ENCODE measurements at regions not wholly inside any gene's neighbourhood (a gene's known extent, or its start where the extent isn't known, plus 50 kb on each side); places are given as distances from the start of the nearest gene placed in this dataset.

DNA sequence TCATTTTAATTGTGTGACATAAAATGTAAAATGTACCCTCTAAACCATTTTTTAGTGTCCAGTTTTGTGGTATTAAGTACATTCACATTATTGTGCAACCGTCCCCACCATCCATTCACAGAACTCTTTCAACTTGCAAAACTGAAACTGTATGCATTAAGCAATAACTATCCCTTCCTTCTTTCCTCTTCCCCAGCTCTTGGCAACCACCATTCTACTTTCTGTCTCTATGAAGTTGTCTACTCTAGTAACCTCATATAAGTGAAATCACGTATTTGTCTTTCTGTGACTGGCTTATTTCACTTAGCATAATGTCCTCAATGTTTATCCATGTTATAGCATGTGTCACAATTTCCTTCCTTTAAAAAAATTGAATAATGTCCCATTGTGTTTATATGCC lies 142.4 kb downstream of the C9orf152 start:
- intact Hi-C loops (cut with micrococcal nuclease) = no loop called here
- ChIA-PET CTCF (no interaction called here), POLR2A (no interaction called here)
- TF ChIP-seq, protein P1, sequence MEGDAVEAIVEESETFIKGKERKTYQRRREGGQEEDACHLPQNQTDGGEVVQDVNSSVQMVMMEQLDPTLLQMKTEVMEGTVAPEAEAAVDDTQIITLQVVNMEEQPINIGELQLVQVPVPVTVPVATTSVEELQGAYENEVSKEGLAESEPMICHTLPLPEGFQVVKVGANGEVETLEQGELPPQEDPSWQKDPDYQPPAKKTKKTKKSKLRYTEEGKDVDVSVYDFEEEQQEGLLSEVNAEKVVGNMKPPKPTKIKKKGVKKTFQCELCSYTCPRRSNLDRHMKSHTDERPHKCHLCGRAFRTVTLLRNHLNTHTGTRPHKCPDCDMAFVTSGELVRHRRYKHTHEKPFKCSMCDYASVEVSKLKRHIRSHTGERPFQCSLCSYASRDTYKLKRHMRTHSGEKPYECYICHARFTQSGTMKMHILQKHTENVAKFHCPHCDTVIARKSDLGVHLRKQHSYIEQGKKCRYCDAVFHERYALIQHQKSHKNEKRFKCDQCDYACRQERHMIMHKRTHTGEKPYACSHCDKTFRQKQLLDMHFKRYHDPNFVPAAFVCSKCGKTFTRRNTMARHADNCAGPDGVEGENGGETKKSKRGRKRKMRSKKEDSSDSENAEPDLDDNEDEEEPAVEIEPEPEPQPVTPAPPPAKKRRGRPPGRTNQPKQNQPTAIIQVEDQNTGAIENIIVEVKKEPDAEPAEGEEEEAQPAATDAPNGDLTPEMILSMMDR (IDR thresholded peaks at IDR 0.05) = no peak
- no peaks in the 10 kb centered on the region for H3K36me3 Mint-ChIP-seq (ENCODE audit: low read depth)
- H3K27ac Mint-ChIP-seq = no peak overlapping the region
- H3K27me3 Mint-ChIP-seq = peaks cover 4% of the 10 kb centered on the region
- no peaks in the 10 kb centered on the region for H3K9me3 Mint-ChIP-seq
- no peaks in the 10 kb centered on the region for H3K4me1 Mint-ChIP-seq (ENCODE audit: low read depth)
- H3K4me3 Mint-ChIP-seq = no peak overlapping the region
- ATAC-seq (no peak), DNase-seq (no peak)

DNA sequence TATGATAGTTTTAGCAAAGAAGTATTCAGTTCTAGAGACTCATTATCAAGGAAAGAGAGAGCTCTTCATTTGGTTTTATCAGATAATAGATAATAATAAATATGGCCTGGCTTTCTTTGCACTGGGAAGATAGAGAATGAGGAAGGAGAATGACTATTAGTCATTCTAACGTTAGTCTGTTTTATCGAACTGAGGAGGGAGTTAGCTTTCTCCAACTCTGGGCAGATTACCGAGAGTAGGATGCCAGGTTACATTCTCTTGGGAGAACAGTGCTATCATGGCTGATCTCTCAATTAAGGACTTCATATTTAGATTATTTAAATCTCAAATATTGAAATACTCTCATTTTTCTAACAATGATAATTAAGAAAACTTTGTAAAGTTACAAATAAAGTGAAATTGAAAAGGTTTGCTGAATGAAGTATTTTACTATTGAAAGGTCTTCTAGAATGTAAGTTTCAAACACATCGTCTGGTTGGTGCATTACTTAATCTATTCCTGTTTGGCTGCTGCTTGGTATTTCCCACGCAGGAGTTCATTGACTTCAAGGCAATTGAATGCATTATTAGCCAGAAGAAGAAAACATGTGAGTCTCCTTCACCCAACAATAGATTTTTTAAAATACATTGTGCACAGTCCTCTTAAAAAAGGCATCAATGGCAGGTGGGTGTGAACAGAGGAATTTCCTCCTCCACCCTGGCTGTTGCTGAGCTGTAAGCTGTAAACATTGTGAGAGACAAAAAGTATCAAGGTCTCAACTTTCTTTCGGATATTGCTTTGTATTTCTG lies 140.8 kb downstream of the C9orf152 start:
- no peaks in the 10 kb centered on the region for H3K9me3 Mint-ChIP-seq
- no peaks in the 10 kb centered on the region for H3K36me3 Mint-ChIP-seq (ENCODE audit: low read depth)
- no peak overlapping the region for H3K4me3 Mint-ChIP-seq
- ATAC-seq = no peak
- no peak overlapping the region for H3K27ac Mint-ChIP-seq
- ChIA-PET POLR2A (no interaction called here), CTCF (no interaction called here)
- TF ChIP-seq, protein P1 (IDR thresholded peaks at IDR 0.05) = no peak
- intact Hi-C loops (cut with micrococcal nuclease) = no loop called here
- no peaks in the 10 kb centered on the region for H3K4me1 Mint-ChIP-seq (ENCODE audit: low read depth)
- peaks cover 5% of the 10 kb centered on the region for H3K27me3 Mint-ChIP-seq
- DNase-seq = no peak

DNA sequence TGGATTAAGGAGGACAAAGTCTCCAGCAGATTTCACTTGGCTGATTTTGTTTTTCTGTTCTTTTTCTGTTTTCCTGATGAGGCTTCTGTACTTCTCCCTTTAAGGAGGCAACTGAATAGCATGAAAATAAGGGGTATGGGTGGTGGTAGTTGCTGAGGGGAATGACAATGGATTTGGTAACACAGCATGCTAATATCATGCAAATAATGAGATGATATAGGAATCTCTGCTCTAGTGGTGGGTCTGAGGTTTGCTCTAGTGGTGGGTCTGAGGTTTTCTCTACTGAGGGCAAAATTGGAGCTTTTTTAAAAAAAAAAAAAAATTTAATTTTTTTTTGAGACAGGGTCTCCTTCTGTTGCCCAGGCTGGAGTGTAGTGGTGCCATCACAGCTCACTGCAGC lies 139.7 kb downstream of the C9orf152 start:
- DNase-seq = no peak
- H3K36me3 Mint-ChIP-seq (ENCODE audit: low read depth) = no peaks in the 10 kb centered on the region
- intact Hi-C loops (cut with micrococcal nuclease) = no loop called here
- ChIA-PET POLR2A (no interaction called here), CTCF (interaction anchor here (0.8 to 2.2 kb wide), 2 partner anchors 10 to 80 kb away, joined by 3 to 9 read pairs; no protein-coding TSS in a partner anchor)
- ATAC-seq = no peak
- H3K4me1 Mint-ChIP-seq (ENCODE audit: low read depth) = no peaks in the 10 kb centered on the region
- H3K9me3 Mint-ChIP-seq = no peaks in the 10 kb centered on the region
- TF ChIP-seq, protein P1 (IDR thresholded peaks at IDR 0.05) = no peak
- H3K27ac Mint-ChIP-seq = no peak overlapping the region
- no peak overlapping the region for H3K4me3 Mint-ChIP-seq
- H3K27me3 Mint-ChIP-seq = peaks cover 5% of the 10 kb centered on the region

DNA sequence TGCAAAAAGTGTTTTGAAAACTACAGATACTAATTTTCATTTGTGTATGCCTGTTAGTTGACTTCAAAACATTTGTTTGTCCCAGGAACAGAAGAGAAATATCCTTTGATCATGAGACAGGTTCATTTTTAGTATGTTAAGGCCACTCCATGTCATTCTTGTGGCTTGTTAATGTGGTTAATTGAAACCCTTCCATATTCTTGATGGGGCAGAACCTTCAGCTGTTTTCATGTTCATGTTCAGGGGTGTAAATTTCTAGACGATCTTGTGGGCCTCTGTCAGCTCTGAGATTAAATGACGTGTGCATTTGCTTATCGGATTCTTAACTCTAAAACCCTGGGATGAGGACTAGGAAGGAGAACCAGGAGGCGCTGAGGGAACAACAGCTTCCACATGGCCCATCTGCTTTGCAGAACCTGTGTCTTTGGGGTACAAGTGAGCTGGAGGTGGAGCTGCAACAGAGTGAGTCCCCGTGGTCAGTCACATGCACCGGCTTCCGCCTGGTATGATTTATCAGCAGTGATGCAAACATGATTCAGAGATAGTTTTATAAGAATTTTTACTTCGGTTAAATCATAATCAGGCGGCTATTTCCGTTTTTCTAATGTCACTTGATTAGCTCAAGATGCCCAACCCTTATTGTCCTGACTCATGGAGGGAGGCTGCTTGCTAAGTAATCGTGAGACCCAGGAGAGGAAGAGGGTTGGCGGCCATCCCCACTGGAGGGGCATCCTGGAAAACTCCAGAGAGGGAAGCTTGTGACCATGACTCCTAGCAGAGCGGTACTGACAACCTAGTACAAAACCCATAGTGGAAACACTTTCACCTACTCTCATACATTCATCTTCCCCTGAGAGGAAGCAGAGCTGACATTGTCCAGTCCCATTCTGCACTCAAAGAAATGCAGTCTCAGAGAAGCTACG lies 138.4 kb downstream of the C9orf152 start:
- TF ChIP-seq, protein P1 (IDR thresholded peaks at IDR 0.05) = no peak
- Mint-ChIP-seq H3K4me3 (no peak overlapping the region), H3K9me3 (no peaks in the 10 kb centered on the region), H3K27me3 (peaks cover 3% of the 10 kb centered on the region), H3K4me1 (ENCODE audit: low read depth) (no peaks in the 10 kb centered on the region), H3K27ac (no peak overlapping the region), H3K36me3 (ENCODE audit: low read depth) (no peaks in the 10 kb centered on the region)
- ChIA-PET POLR2A (no interaction called here), CTCF (interaction anchor here (2.2 kb wide), 1 partner anchor 11 kb away, joined by 9 read pairs; no protein-coding TSS in a partner anchor)
- DNase-seq (no peak), ATAC-seq (no peak)
- intact Hi-C loops (cut with micrococcal nuclease) = no loop called here

Measured in activated CD8-positive, alpha-beta T cell treated with anti-CD3 and anti-CD28 coated beads for 36 hours (primary cell).